GM21381 (cell line): ENCODE measurements at regions not wholly inside any gene's neighbourhood (a gene's known extent, or its start where the extent isn't known, plus 50 kb on each side); places are given as distances from the start of the nearest gene placed in this dataset.

ENCODE experiments used
- ATAC-seq: cut with Tn5 transposase; IDR thresholded peaks from one replicate; pipeline ENCODE4 v1.9.1; 2021; ENCODE audit warnings: mild to moderate bottlenecking, moderate library complexity; ENCODE audit not compliant: unreplicated experiment

DNA sequence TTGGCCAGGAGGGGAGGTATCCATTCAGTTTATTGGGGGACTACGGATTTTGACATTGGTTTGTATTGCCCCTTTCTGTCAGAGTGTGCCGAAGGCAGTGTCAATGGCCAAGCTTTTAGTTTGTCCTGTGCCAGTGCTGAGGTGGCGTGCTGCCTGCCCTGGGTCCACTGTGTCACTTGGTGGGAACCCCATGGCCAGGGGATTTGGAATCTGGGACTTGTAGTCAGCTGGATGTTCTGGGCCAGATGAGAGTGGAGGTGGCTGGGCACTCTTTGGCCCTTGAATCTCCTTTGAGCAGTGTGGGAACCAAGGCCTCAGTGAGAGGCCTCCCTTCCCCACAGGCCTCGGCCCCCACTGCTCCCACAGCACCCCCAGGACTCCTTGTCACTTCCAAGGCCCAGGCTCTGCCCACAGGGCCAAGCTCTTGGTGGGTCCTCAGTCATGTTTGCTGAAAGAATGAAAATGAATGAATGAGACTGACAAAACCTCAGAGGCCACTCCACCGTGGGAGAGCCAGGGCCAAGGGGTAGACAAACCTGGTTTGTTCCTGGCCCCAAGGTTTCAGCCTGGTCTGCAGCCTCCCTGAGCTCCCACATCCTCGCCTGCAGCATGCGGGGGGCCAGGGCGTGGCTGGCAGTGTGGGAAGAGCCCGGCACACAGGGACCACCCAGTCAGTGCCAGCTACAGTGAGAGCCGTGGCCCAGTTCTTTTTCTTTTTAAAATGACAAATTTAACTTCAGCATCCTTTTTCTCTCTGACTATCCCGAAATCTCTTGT, 412.2 kb downstream of the MATN1 start:
- ATAC-seq: no peak

DNA sequence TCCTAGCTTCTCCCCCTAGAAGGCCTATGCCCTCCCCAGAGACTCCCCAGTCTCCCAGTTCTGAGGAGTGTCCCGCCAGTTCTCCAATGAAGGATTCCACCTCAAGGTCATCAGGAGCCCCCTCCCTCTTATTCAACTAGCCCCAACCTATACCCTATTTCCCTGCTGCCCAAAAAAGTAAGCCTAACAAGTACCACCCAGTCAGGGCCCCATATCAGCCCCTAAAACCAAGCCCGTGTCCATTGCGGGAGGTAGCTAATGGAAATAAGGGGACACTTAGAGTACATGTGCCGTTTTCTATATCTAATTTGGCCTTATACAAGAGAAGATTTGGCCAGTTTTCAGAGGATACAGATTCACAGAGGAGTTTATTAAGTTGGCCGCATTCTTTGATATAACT, 416.2 kb downstream of the MATN1 start:
- no peak for ATAC-seq

GRCh38 chr1:30305519-30305918, 417.9 kb downstream of the MATN1 start:
- ATAC-seq: no peak

GRCh38 chr1:30305061-30305460, 418.3 kb downstream of the MATN1 start:
- ATAC-seq: no peak

DNA sequence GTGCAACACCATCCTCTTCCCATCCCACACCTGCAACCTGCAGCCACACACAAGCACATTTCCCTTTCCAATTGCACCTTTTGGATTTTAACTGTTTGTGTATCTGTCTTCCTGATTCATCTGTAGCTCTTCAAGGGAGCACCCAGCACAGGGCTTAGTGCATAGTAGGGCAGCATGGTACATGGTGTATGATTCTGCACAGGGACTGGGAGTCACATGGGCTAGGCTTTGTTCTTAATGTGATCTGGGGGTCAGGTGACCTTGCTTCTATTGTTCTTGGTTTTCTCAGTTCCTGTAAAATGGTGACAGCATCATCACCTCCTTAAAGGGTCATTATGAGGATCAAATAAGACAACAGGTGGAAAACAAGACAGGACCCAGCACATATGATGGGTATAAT, 419.3 kb downstream of the MATN1 start:
- no peak for ATAC-seq

GRCh38 chr1:30303387-30303786, 420.0 kb downstream of the MATN1 start:
- ATAC-seq: no peak

GRCh38 chr1:30302858-30303257, 420.5 kb downstream of the MATN1 start:
- ATAC-seq: no peak

GRCh38 chr1:30300669-30301068, 422.7 kb downstream of the MATN1 start:
- no peak for ATAC-seq

DNA sequence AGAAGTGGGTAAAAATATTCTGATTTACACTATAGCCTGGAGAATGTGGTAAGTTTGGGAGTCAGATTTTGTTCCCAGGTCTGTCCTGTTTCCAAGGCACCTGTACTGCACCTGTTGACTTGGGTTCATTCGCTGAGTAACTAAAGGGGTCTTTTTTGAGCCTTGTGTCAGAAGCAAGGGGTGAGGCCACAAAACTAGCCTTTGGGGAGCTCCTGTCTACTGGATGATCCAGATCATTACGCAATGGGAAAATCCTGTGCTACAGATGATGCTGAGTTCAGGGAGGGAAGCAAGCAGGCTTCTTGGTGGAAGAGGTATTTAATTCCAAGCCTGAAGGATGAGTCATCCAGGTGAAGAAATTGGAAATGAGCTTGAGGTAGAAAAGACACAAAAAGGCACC, 424.0 kb downstream of the MATN1 start:
- no peak for ATAC-seq

- ATAC-seq: no peak
Observed at GRCh38 chr1:30295674-30296073, 427.7 kb downstream of the MATN1 start.

GRCh38 chr1:30295266-30295665, 428.1 kb downstream of the MATN1 start:
- no peak for ATAC-seq

GRCh38 chr1:30294508-30294907, 428.9 kb downstream of the MATN1 start:
- ATAC-seq: no peak

- no peak for ATAC-seq
Observed at GRCh38 chr1:30292451-30292850, 430.9 kb downstream of the MATN1 start.

DNA sequence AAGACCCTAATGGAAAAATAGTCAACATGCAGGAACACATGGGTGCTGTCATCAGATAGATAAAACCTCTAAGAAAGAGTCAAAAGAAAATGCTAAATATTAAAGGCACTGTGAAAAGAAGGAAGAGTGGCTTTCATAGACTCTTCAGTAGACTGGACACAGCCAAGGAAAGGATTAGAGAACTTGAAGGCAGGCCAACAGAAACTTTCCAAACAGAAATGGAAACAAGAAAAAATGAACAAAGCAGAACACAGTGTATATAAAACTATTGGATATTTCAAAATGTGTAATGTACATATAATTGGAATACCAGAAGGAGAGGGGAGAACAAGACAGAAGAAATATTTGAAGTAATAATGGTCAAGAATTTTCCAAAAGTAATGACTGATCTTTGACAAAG, 431.9 kb downstream of the MATN1 start:
- no peak for ATAC-seq

GRCh38 chr1:30290581-30290980, 432.8 kb downstream of the MATN1 start:
- no peak for ATAC-seq

- no peak for ATAC-seq
Observed at GRCh38 chr1:30287976-30288375, 435.4 kb downstream of the MATN1 start.

- no peak for ATAC-seq
Observed at GRCh38 chr1:30286988-30287839, 436.2 kb downstream of the MATN1 start.

- ATAC-seq: no peak
Observed at GRCh38 chr1:30286241-30286987, 437.0 kb downstream of the MATN1 start.

- no peak for ATAC-seq
Observed at GRCh38 chr1:30285501-30285932, 437.9 kb downstream of the MATN1 start.

DNA sequence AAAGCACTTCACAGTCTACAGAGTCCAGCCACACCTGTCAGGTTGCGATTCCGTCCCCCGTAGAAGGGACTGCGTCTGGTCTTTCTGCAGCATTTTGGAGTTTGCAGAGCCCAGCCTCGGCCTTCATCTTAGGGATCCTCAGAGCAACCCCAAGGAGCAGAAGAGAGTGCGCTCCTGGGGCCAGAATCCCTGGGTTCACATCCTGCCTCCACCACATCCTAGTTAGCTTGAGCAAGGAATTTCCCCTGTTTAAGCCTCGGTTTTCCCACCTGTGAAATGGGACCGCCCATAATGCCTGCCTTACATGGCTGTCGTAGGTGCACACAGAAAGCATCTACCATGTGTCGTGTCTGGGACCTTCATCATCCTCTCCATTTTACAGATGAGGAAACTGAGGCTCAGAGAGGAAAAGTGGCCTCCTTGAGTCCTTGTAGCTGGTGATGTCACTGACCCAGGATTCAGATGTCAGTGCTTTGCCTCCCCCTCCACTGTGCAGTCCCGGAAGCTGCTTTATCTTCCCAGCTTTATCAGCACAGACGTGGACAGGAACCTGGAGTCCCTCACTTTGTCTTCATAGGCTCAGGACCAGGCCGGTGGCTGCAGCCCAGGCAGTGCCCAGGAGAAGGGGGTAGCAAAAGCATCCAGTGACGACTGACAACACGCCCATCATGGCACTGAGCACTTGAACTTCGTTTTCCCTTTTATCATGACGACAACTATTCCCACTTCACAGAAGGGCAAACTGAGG, 438.5 kb downstream of the MATN1 start:
- ATAC-seq: no peak

DNA sequence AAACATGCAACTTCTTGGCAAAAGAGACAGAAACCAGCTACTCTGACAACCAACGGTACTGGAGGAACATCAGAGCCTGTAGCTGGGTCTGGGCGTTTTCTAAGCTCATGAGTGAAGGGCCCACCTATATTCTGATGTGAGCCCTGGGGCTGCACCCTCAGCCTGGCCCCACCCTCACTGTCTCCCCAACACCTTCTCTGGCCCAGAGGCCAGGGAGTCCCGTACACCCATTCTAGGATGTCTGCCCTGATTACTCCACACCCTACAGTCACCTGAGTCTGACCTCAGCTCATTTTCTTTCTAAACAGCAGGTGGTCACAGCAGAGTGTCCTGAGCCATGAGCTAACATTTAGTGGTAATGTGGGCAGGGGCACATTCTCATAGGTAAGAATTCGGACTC, 439.2 kb downstream of the MATN1 start:
- ATAC-seq: no peak
